Choroid plexus epithelial cell (primary cell): ENCODE measurements at regions not wholly inside any gene's neighbourhood (a gene's known extent, or its start where the extent isn't known, plus 50 kb on each side); places are given as distances from the start of the nearest gene placed in this dataset.
"Not testable (repeated sequence)": the region's sequence is repeated elsewhere in the genome, so short reads cannot be mapped to it uniquely, and the experiment has no call there.

Experiments used
- DNase-seq: peaks from one replicate; pipeline ENCODE4 v3.0.0-alpha.2; 2010; ENCODE audit warnings: low read depth
- H3K4me3 ChIP-seq: 2 replicates; pipeline ENCODE4 v1.5.1; 2011; ENCODE audit warnings: low read depth, mild to moderate bottlenecking, control low read depth, low read length, moderate library complexity
- CTCF ChIP-seq: conservative IDR thresholded peaks from 2 replicates; pipeline ENCODE4 v1.5.1; 2011; ENCODE audit warnings: low read depth, mild to moderate bottlenecking, control low read depth, inconsistent platforms, low read length, moderate library complexity

GRCh38 chr2:21837168-21837960 lies 713.6 kb downstream of the TDRD15 start:
- DNase-seq, result peak; percentile 91
- no peak for TF ChIP-seq CTCF
- no peak overlapping the region for H3K4me3 ChIP-seq

- H3K4me3 ChIP-seq, result no peak overlapping the region
- DNase-seq, result no peak
- TF ChIP-seq CTCF, result no peak
Measured at GRCh38 chr2:21841341-21841740, 717.6 kb downstream of the TDRD15 start.

GRCh38 chr2:21850367-21850766 lies 726.6 kb downstream of the TDRD15 start:
- DNase-seq, H3K4me3 ChIP-seq: not testable (repeated sequence)

- DNase-seq, result no peak
- TF ChIP-seq CTCF, result no peak
- no peak overlapping the region for H3K4me3 ChIP-seq
Measured at GRCh38 chr2:21854938-21855337, 731.2 kb downstream of the TDRD15 start.

- no peak overlapping the region for H3K4me3 ChIP-seq
- TF ChIP-seq CTCF, result no peak
- no peak for DNase-seq
Measured at GRCh38 chr2:21856708-21857107, 732.9 kb downstream of the TDRD15 start.

- no peak for TF ChIP-seq CTCF
- H3K4me3 ChIP-seq, result no peak overlapping the region
- DNase-seq, result peak; percentile 34
Measured at GRCh38 chr2:21860907-21861306, 737.1 kb downstream of the TDRD15 start.

- no peak for DNase-seq
- no peak for TF ChIP-seq CTCF
- no peak overlapping the region for H3K4me3 ChIP-seq
Measured at GRCh38 chr2:21866316-21866715, 742.5 kb downstream of the TDRD15 start.
